ENCODE measurements at regions not wholly inside any gene's neighbourhood (a gene's known extent, or its start where the extent isn't known, plus 50 kb on each side); places are given as distances from the start of the nearest gene placed in this dataset.

- no peak for TF ChIP-seq CTCF (conservative IDR thresholded peaks at IDR 0.05)
- TF ChIP-seq EZH2 (IDR thresholded peaks at IDR 0.05; ENCODE audit: low read depth), result no peak
These were observed 253.1 kb upstream of the B3GAT1 start for GRCh38 chr11:134665188-134665535.
